Natural killer cell (primary cell): ENCODE measurements at regions not wholly inside any gene's neighbourhood (a gene's known extent, or its start where the extent isn't known, plus 50 kb on each side); places are given as distances from the start of the nearest gene placed in this dataset.

ENCODE experiments used
- ATAC-seq, 3 donors: fragments of 150-1000 bp in 2 of 3; fragments of 200-7000 bp in 1 of 3; cut with Tn5 transposase; 1 replicate in 1 of 3; 2 replicates in 2 of 3; pipeline ENCODE4 v1.10.0; 2021; ENCODE audit warnings: mild to moderate bottlenecking in 2 of 3, moderate library complexity in 2 of 3
- DNase-seq, 2 donors: peaks; one replicate each; pipeline versions ENCODE4 v3.0.0 to v3.0.0-alpha.2; 2013 to 2021; ENCODE audit warnings: mixed read lengths in 1 of 2
- H3K27ac ChIP-seq: one replicate; pipeline ENCODE4 v1.5.1; 2013; ENCODE audit warnings: mild to moderate bottlenecking, low read length
- H3K27me3 ChIP-seq: one replicate; pipeline ENCODE4 v1.6.1; 2013; ENCODE audit warnings: low read length; ENCODE audit not compliant: control insufficient read depth, insufficient read depth
- H3K36me3 ChIP-seq: one replicate; pipeline ENCODE4 v1.6.1; 2013; ENCODE audit warnings: low read length; ENCODE audit not compliant: control insufficient read depth, insufficient read depth
- H3K4me1 ChIP-seq: one replicate; pipeline ENCODE4 v1.6.1; 2013; ENCODE audit warnings: low read length; ENCODE audit not compliant: control insufficient read depth, insufficient read depth
- H3K4me3 ChIP-seq: one replicate; pipeline ENCODE4 v1.5.1; 2013; ENCODE audit warnings: low read length
- H3K9me3 ChIP-seq: one replicate; pipeline ENCODE4 v1.6.1; 2013; ENCODE audit warnings: low read length; ENCODE audit not compliant: control insufficient read depth, insufficient read depth
- H3K27ac Mint-ChIP-seq, 2 donors: one replicate each; pipeline ENCODE4 v1.8.0; 2022; ENCODE audit warnings: mild to moderate bottlenecking in 2 of 2, mixed read lengths in 2 of 2, moderate library complexity in 1 of 2
- H3K27me3 Mint-ChIP-seq, 2 donors: one replicate each; pipeline ENCODE4 v1.8.0; 2022; ENCODE audit warnings: low read depth in 2 of 2, mixed read lengths in 2 of 2
- H3K36me3 Mint-ChIP-seq: one replicate; pipeline ENCODE4 v1.8.0; 2022; ENCODE audit warnings: mixed read lengths
- H3K4me1 Mint-ChIP-seq, 2 donors: one replicate each; pipeline ENCODE4 v1.8.0; 2022; ENCODE audit warnings: mixed read lengths in 2 of 2
- H3K4me3 Mint-ChIP-seq: one replicate; pipeline ENCODE4 v1.8.0; 2022; ENCODE audit warnings: mild to moderate bottlenecking, moderate library complexity, mixed read lengths
- H3K9me3 Mint-ChIP-seq, 2 donors: one replicate each; pipeline ENCODE4 v1.8.0; 2022; ENCODE audit warnings: mixed read lengths in 2 of 2
- WGBS: methylation state at CpG from one replicate; pipeline ENCODE4 v1.1.7; 2013; ENCODE audit warnings: missing lambda C conversion rate; ENCODE audit not compliant: insufficient coverage; 5-methylcytosine and 5-hydroxymethylcytosine counted together
- intact Hi-C: fragments of 100-400 bp; cut with micrococcal nuclease; formaldehyde crosslinking; loops from one replicate; pipeline ENCODE4 v1.14.2; 2022
- TF ChIP-seq, protein P1 (sequence below): fragments of 200-600 bp; IDR thresholded peaks from one replicate; pipeline ENCODE4 v1.8.0; 2022; ENCODE audit warnings: antibody characterized with exemption

DNA sequence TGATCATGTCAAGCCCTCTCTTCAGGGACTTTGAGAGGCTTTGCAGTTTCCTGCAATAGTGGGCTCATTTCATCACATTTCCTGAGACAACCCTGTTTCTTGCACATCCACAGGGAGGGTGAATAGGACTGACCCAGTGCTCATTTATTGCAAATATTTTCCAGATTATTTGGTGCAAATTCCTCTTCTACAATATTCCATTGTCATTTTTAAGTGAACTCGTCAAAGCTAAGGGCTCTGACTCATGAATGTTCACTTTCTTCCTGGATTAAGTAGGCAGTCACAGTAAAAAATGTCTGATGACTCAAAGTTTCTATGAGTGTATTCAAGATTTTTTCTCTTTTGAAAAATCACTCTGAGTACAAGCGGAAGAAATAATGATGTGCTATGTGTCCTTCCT lies 225.5 kb upstream of the GALNT5 start:
- no peaks in the 10 kb centered on the region for H3K27me3 ChIP-seq
- no peak overlapping the region for H3K27ac ChIP-seq
- no peak overlapping the region for H3K27ac Mint-ChIP-seq
- H3K4me1 ChIP-seq, result no peaks in the 10 kb centered on the region
- no peaks in the 10 kb centered on the region for H3K36me3 Mint-ChIP-seq
- TF ChIP-seq, protein P1, sequence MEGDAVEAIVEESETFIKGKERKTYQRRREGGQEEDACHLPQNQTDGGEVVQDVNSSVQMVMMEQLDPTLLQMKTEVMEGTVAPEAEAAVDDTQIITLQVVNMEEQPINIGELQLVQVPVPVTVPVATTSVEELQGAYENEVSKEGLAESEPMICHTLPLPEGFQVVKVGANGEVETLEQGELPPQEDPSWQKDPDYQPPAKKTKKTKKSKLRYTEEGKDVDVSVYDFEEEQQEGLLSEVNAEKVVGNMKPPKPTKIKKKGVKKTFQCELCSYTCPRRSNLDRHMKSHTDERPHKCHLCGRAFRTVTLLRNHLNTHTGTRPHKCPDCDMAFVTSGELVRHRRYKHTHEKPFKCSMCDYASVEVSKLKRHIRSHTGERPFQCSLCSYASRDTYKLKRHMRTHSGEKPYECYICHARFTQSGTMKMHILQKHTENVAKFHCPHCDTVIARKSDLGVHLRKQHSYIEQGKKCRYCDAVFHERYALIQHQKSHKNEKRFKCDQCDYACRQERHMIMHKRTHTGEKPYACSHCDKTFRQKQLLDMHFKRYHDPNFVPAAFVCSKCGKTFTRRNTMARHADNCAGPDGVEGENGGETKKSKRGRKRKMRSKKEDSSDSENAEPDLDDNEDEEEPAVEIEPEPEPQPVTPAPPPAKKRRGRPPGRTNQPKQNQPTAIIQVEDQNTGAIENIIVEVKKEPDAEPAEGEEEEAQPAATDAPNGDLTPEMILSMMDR, result no peak
- H3K9me3 Mint-ChIP-seq, result peaks cover 2% of the 10 kb centered on the region in 2 donors
- no peaks in the 10 kb centered on the region for H3K4me1 Mint-ChIP-seq
- H3K4me3 ChIP-seq, result no peak overlapping the region
- no peaks in the 10 kb centered on the region for H3K36me3 ChIP-seq
- 85% methylated on average over 2 of the region's 2 CpGs for WGBS
- DNase-seq (no peak), ATAC-seq (no peak)
- H3K4me3 Mint-ChIP-seq, result no peak overlapping the region
- intact Hi-C loops, result no loop called here
- H3K9me3 ChIP-seq, result no peaks in the 10 kb centered on the region
- H3K27me3 Mint-ChIP-seq, result no peaks in the 10 kb centered on the region

DNA sequence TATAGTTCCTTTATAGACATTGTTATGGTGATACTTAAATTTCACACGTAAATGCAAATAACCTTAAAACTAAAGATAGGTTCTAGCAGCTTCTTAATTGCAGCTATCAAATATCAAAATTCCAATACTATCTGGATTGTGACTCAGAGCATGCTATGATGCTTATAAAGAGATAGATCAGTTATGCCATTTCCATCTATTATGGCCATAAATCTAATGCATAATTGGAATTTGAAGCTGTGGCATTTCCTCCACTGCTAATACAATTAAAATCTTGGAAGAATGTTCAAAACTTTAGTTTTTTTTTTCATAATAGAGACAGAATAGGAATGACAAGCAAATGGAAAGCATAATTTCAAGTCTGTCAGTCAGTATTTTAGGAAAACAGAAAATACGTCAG lies 220.8 kb upstream of the GALNT5 start:
- Mint-ChIP-seq H3K36me3 (no peaks in the 10 kb centered on the region), H3K9me3 (peaks cover 0 to 4% of the 10 kb centered on the region in 2 donors), H3K27me3 (no peaks in the 10 kb centered on the region), H3K4me1 (no peaks in the 10 kb centered on the region), H3K27ac (no peak overlapping the region), H3K4me3 (no peak overlapping the region)
- ATAC-seq, result no peak
- Histone ChIP-seq H3K27ac (no peak overlapping the region), H3K4me1 (no peaks in the 10 kb centered on the region), H3K4me3 (no peak overlapping the region), H3K36me3 (no peaks in the 10 kb centered on the region), H3K9me3 (no peaks in the 10 kb centered on the region), H3K27me3 (no peaks in the 10 kb centered on the region)
- 93% methylated on average over 1 of the region's 2 CpGs for WGBS
- intact Hi-C loops, result no loop called here
- DNase-seq, result no peak
- TF ChIP-seq, protein P1, result no peak

DNA sequence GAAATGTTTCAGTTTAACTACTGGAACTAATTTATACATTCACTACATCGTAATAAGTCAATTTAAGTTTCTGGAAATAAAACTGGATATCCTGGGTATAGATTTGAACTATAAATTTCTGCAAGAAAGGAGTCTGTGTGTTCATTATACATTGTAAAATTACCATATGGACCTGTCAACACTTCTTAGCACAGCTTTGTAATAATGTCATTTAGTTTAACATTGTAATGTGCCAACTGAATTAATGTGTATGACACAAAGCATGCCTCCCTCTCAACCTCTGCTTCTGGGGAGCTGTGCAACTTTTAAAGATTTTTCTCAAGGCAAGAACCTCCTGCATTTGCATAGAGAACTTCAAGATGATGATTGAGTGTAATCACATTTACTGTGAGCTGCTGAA lies 213.7 kb upstream of the GALNT5 start:
- H3K4me3 Mint-ChIP-seq, result no peak overlapping the region
- no peaks in the 10 kb centered on the region for H3K27me3 Mint-ChIP-seq
- H3K4me1 ChIP-seq, result no peaks in the 10 kb centered on the region
- H3K27ac Mint-ChIP-seq, result no peak overlapping the region
- TF ChIP-seq, protein P1, result no peak
- no peaks in the 10 kb centered on the region for H3K36me3 ChIP-seq
- H3K9me3 ChIP-seq, result no peaks in the 10 kb centered on the region
- no peaks in the 10 kb centered on the region for H3K4me1 Mint-ChIP-seq
- H3K27me3 ChIP-seq, result no peaks in the 10 kb centered on the region
- H3K9me3 Mint-ChIP-seq, result peaks cover 1 to 4% of the 10 kb centered on the region in 2 donors
- no peaks in the 10 kb centered on the region for H3K36me3 Mint-ChIP-seq
- ATAC-seq (no peak), DNase-seq (no peak)
- H3K4me3 ChIP-seq, result no peak overlapping the region
- H3K27ac ChIP-seq, result no peak overlapping the region
- intact Hi-C loops, result no loop called here
- WGBS, result no CpG with 5 or more reads among the region's 1 CpG

DNA sequence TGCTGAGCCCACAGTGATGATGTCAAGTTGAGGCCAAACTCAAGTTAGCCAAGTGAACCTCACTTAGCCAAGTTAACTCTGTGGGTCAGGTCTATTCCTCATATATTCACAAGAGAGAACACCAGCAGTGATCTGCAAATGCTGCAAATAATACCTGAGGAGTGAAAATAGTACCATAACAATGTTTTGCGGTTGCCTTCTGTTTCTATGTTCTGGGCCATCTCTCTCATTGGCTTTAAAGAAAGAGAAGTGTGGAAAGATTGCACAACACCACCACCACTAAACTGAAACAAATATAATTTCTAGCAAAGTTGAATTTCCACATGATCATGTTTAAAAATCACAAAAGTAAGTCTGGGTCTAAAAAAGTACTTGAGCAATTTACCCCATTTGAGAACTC lies 211.1 kb upstream of the GALNT5 start:
- Histone ChIP-seq H3K9me3 (no peaks in the 10 kb centered on the region), H3K4me3 (no peak overlapping the region), H3K27ac (no peak overlapping the region), H3K36me3 (no peaks in the 10 kb centered on the region), H3K27me3 (no peaks in the 10 kb centered on the region), H3K4me1 (no peaks in the 10 kb centered on the region)
- Mint-ChIP-seq H3K36me3 (no peaks in the 10 kb centered on the region), H3K4me3 (no peak overlapping the region), H3K4me1 (no peaks in the 10 kb centered on the region), H3K27ac (no peak overlapping the region), H3K27me3 (no peaks in the 10 kb centered on the region), H3K9me3 (peaks cover 2 to 5% of the 10 kb centered on the region in 2 donors)
- TF ChIP-seq, protein P1, result no peak
- DNase-seq, result no peak
- WGBS, result no CpG with 5 or more reads among the region's 1 CpG
- intact Hi-C loops, result no loop called here
- ATAC-seq, result no peak
